Bronchial epithelial cell (primary cell): ENCODE measurements at regions not wholly inside any gene's neighbourhood (a gene's known extent, or its start where the extent isn't known, plus 50 kb on each side); places are given as distances from the start of the nearest gene placed in this dataset.
"Not testable (repeated sequence)": the region's sequence is repeated elsewhere in the genome, so short reads cannot be mapped to it uniquely, and the experiment has no call there.

Source experiments
- DNase-seq: peaks from one replicate; pipeline ENCODE4 v3.0.0-alpha.2; 2010; ENCODE audit warnings: low read depth
- FAIRE-seq: peaks from 2 replicates; lab custom pipeline; 2011; peaks lifted over from hg19 to GRCh38; lab: Jason Lieb, UNC
- H3K27me3 ChIP-seq: 2 replicates; pipeline ENCODE4 v1.5.1; 2011; ENCODE audit warnings: low read length; ENCODE audit not compliant: control insufficient read depth, insufficient read depth
- H3K36me3 ChIP-seq: 2 replicates; pipeline ENCODE4 v1.5.1; 2011; ENCODE audit warnings: low read length; ENCODE audit not compliant: control insufficient read depth, insufficient read depth
- H3K4me3 ChIP-seq: 2 replicates; pipeline ENCODE4 v1.5.1; 2011; ENCODE audit warnings: mild to moderate bottlenecking, low read depth, low read length, control low read depth
- TF ChIP-seq, protein P1 (sequence below): IDR thresholded peaks from 2 replicates; pipeline ENCODE4 v1.5.1; 2011; ENCODE audit warnings: mild to moderate bottlenecking, moderate library complexity, low read length, control low read depth, inconsistent platforms; ENCODE audit not compliant: insufficient read depth, severe bottlenecking

DNA sequence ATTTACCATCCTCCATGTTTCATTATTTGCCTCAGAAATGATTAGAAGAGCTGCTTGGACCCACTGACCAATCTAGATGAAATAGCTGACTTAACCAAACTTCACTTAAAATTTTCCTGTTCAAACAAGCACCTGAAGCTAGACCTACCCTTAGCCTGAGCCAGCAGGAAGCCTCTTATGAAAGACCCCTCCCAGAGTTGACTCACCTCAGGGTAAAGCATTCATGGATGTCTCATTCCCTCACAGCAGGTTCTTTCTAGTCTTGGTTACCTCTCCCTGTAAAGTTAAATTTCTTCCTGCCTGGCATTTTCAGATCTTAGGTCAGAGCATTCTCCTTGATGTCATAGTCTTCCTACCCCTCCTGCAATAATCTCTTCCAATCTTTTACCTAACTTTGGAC is 1209.8 kb downstream of the FLRT2 start:
- Histone ChIP-seq H3K27me3 (no peaks in the 10 kb centered on the region), H3K4me3 (no peak overlapping the region), H3K36me3 (no peaks in the 10 kb centered on the region)
- TF ChIP-seq, protein P1, sequence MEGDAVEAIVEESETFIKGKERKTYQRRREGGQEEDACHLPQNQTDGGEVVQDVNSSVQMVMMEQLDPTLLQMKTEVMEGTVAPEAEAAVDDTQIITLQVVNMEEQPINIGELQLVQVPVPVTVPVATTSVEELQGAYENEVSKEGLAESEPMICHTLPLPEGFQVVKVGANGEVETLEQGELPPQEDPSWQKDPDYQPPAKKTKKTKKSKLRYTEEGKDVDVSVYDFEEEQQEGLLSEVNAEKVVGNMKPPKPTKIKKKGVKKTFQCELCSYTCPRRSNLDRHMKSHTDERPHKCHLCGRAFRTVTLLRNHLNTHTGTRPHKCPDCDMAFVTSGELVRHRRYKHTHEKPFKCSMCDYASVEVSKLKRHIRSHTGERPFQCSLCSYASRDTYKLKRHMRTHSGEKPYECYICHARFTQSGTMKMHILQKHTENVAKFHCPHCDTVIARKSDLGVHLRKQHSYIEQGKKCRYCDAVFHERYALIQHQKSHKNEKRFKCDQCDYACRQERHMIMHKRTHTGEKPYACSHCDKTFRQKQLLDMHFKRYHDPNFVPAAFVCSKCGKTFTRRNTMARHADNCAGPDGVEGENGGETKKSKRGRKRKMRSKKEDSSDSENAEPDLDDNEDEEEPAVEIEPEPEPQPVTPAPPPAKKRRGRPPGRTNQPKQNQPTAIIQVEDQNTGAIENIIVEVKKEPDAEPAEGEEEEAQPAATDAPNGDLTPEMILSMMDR = no peak
- FAIRE-seq (no peak), DNase-seq (peak; percentile 36)

DNA sequence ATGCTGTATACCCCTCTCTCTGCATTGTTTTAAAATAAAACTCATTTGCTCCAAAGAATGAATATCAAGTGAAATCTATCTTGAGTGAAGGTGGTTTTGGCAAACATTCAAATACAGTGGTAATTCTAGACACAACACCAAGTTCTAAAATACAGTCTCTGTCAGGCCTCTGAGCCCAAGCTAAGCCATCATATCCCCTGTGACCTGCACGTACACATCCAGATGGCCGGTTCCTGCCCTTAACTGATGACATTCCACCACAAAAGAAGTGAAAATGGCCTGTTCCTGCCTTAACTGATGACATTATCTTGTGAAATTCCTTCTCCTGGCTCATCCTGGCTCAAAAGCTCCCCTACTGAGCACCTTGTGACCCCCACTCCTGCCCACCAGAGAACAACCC is 1201.5 kb downstream of the FLRT2 start:
- not testable (repeated sequence) for FAIRE-seq, H3K27me3 ChIP-seq, DNase-seq, H3K36me3 ChIP-seq, H3K4me3 ChIP-seq

DNA sequence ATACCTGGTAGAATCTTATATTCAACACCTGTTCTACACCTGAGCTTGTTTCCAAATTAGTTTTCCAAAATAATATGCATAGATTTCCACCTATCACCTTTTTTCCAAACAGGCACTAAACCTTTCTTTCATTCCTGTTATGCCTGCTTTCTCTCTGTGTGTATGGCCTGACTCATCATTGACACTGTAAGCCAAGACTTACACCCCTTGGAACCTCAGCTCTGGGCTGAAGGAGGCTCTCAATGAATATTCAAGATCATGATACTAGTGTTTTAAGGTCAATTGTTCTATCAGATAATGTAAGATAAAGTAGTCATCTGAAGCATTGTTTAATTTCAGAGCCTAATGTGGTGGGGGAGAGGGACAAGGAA is 1193.3 kb downstream of the FLRT2 start:
- H3K27me3 ChIP-seq = no peaks in the 10 kb centered on the region
- H3K4me3 ChIP-seq = no peak overlapping the region
- no peaks in the 10 kb centered on the region for H3K36me3 ChIP-seq
- DNase-seq (no peak), FAIRE-seq (no peak)
- TF ChIP-seq, protein P1 = no peak

DNA sequence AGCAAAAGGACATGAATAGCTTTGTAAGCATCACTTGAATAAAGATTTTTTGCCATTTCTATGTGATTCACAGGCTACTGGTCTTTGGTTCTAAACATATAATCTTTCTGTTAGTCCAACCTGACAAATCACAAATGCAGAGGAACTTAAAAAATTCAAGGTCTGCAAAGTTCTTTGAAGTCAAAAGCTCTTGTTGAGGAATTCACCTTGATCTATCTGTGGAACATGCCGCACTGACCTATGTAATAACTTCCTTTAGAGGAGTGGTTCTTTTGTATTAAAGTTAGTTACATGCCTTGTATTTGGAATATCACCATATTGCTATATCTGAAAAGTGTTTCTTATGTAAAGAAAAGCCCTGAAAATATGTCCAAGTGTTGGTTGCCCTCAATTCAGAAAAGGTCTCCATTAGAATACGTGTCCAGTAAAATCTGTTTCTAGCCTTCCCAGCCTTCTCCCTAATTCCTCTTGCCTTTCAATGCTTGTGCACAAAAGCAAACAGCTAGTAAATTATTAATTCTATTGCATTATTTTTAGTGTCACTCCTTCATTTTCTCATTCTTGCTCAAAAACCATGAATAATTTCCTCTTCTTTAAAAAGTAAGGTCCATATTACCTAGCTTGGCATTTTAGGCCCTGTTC is 1192.8 kb downstream of the FLRT2 start:
- H3K4me3 ChIP-seq = no peak overlapping the region
- no peaks in the 10 kb centered on the region for H3K27me3 ChIP-seq
- FAIRE-seq = no peak
- no peak for DNase-seq
- H3K36me3 ChIP-seq = no peaks in the 10 kb centered on the region
- TF ChIP-seq, protein P1 = no peak

DNA sequence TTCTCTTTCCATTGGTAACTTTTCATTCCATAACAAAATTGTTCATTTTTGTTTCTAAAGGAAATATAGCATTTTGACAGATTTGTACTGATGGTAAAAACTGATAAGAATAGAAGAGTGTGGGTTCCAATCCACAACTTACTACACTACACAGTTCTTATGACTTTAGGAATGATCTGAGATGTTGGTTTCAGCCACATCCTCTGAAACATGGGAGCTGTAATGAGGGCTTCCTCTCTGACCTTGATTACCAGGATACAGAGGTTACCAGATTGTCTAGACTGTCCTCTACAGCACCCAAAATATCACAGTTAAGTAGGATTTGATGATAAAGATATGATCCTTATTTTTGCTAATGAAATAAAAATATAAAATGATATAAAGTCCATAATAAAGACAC is 1184.6 kb downstream of the FLRT2 start:
- H3K4me3 ChIP-seq = no peak overlapping the region
- DNase-seq (no peak), FAIRE-seq (no peak)
- H3K36me3 ChIP-seq = no peaks in the 10 kb centered on the region
- H3K27me3 ChIP-seq = no peaks in the 10 kb centered on the region
- TF ChIP-seq, protein P1 = no peak

DNA sequence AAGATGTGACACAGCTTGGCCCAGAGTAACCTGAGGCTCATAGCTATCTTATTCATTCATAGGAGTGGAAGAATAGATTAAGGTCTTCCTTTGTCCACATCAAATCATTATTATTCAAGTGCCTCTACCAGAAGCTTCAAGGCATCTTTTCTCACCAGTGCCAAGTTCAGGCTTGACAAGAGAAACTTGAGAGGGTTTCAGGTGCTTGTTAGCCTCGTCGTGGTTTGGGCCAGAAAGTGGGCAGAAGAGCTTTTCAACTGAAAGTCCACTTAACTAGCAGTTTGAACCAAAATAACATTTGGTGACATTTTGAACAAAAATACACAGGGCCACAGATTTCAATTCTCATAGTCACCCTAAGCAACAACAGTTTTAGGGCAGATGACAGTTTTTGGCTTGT is 1184.2 kb downstream of the FLRT2 start:
- TF ChIP-seq, protein P1 = no peak
- no peak for FAIRE-seq
- H3K36me3 ChIP-seq = no peaks in the 10 kb centered on the region
- DNase-seq = no peak
- H3K4me3 ChIP-seq = no peak overlapping the region
- no peaks in the 10 kb centered on the region for H3K27me3 ChIP-seq
